ENCODE measurements at regions not wholly inside any gene's neighbourhood (a gene's known extent, or its start where the extent isn't known, plus 50 kb on each side); places are given as distances from the start of the nearest gene placed in this dataset.

DNA sequence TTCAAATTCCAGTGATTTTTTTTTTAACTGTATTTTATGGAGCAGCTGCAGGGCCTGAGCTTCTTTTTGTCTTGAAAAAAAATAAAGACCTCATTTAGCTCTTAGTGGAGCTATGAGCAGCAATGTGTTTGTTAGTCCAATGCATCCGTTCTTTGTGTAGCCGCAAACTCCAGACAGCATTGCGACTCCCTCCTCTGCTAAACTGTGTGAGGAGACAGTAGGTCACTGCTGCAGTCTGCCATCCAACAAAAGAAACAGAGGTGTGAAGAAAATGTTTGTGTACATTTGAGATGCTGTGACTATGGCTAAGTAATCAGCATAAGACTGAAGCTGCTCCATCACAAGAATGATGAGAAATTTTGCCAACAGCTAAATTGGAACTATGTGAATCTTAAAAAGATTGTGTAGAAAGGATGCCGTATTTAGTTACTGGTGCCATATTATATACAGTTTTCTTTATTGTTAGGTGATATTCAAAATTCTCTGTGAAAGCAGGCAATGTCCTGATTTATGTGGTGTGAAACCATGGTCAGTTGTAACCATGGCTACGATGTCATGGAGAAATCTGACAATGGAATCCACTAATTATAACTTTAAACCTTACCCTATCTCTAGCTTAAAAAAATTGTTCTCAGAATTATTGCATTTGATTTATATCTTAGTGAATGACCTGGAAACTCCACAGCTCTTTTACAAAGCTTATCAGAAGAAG, 428.8 kb upstream of the EPHA7 start:
- TF ChIP-seq POLR2AphosphoS5 (IDR thresholded peaks at IDR 0.05) (no peak), TAF1 (IDR thresholded peaks at IDR 0.05; ENCODE audit: low read depth) (no peak), RAD21 (conservative IDR thresholded peaks at IDR 0.05) (no peak), MXI1 (conservative IDR thresholded peaks at IDR 0.05; ENCODE audit: poor library complexity, severe bottlenecking) (no peak), SMC3 (conservative IDR thresholded peaks at IDR 0.05; ENCODE audit: poor library complexity) (no peak), EP300 (conservative IDR thresholded peaks at IDR 0.05; ENCODE audit: poor library complexity, severe bottlenecking) (no peak), EZH2 (IDR thresholded peaks at IDR 0.05; ENCODE audit: borderline replicate concordance, insufficient read depth, low read length, poor library complexity, severe bottlenecking) (no peak)
- TF ChIP-seq, protein P1, sequence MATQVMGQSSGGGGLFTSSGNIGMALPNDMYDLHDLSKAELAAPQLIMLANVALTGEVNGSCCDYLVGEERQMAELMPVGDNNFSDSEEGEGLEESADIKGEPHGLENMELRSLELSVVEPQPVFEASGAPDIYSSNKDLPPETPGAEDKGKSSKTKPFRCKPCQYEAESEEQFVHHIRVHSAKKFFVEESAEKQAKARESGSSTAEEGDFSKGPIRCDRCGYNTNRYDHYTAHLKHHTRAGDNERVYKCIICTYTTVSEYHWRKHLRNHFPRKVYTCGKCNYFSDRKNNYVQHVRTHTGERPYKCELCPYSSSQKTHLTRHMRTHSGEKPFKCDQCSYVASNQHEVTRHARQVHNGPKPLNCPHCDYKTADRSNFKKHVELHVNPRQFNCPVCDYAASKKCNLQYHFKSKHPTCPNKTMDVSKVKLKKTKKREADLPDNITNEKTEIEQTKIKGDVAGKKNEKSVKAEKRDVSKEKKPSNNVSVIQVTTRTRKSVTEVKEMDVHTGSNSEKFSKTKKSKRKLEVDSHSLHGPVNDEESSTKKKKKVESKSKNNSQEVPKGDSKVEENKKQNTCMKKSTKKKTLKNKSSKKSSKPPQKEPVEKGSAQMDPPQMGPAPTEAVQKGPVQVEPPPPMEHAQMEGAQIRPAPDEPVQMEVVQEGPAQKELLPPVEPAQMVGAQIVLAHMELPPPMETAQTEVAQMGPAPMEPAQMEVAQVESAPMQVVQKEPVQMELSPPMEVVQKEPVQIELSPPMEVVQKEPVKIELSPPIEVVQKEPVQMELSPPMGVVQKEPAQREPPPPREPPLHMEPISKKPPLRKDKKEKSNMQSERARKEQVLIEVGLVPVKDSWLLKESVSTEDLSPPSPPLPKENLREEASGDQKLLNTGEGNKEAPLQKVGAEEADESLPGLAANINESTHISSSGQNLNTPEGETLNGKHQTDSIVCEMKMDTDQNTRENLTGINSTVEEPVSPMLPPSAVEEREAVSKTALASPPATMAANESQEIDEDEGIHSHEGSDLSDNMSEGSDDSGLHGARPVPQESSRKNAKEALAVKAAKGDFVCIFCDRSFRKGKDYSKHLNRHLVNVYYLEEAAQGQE (IDR thresholded peaks at IDR 0.05; ENCODE audit: borderline replicate concordance) = no peak
- TF ChIP-seq, protein P2, sequence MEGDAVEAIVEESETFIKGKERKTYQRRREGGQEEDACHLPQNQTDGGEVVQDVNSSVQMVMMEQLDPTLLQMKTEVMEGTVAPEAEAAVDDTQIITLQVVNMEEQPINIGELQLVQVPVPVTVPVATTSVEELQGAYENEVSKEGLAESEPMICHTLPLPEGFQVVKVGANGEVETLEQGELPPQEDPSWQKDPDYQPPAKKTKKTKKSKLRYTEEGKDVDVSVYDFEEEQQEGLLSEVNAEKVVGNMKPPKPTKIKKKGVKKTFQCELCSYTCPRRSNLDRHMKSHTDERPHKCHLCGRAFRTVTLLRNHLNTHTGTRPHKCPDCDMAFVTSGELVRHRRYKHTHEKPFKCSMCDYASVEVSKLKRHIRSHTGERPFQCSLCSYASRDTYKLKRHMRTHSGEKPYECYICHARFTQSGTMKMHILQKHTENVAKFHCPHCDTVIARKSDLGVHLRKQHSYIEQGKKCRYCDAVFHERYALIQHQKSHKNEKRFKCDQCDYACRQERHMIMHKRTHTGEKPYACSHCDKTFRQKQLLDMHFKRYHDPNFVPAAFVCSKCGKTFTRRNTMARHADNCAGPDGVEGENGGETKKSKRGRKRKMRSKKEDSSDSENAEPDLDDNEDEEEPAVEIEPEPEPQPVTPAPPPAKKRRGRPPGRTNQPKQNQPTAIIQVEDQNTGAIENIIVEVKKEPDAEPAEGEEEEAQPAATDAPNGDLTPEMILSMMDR (IDR thresholded peaks at IDR 0.05; ENCODE audit: poor library complexity, severe bottlenecking) = no peak
- peak overlapping the region; percentile 6 for H3K27ac ChIP-seq (ENCODE audit: low read length)
- no peak overlapping the region for H3K4me2 ChIP-seq (ENCODE audit: low read length)
- H3F3A ChIP-seq (ENCODE audit: insufficient read depth, low read length, poor library complexity, severe bottlenecking) = no peaks in the 10 kb centered on the region
- no peaks in the 10 kb centered on the region for H3K9me3 ChIP-seq (ENCODE audit: low read length)
- H3K36me3 ChIP-seq (ENCODE audit: insufficient read depth, low read length) = no peaks in the 10 kb centered on the region
- no peaks in the 10 kb centered on the region for H4K20me1 ChIP-seq (ENCODE audit: insufficient read depth)
- H3K27me3 ChIP-seq (ENCODE audit: insufficient read depth, low read depth, low read length) = no peaks in the 10 kb centered on the region
- H3K79me2 ChIP-seq (replicated peaks; ENCODE audit: insufficient read depth, low read length) = no peaks in the 10 kb centered on the region
- H3K9ac ChIP-seq (ENCODE audit: low read length) = no peak overlapping the region
- no peaks in the 10 kb centered on the region for H3K9me2 ChIP-seq (ENCODE audit: insufficient read depth, low read length)
- no peak overlapping the region for H3K4me3 ChIP-seq (ENCODE audit: low read length)
- no peak overlapping the region for H2AFZ ChIP-seq (ENCODE audit: low read depth, low read length)

DNA sequence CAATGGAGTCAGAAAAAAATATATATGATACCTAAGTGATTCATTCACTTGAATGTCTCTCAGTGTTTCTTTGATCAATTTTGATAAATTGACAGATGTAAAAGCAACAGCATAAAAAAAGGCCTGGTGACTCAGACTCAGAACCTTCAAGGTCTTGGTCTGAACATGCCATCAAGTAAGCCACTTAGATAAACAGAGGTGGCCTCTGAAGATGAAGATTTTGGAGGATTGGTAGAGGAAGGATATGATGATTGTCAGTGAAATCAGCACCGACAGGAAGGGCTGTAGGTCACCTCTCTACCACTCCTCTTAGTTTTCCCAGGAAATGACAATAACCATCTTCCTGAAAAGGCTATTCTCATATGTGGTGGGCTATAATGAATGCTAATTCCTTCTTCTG, 422.8 kb upstream of the EPHA7 start:
- Histone ChIP-seq H3K9ac (ENCODE audit: low read length) (no peak overlapping the region), H3F3A (ENCODE audit: insufficient read depth, low read length, poor library complexity, severe bottlenecking) (no peaks in the 10 kb centered on the region), H4K20me1 (ENCODE audit: insufficient read depth) (no peaks in the 10 kb centered on the region), H3K36me3 (ENCODE audit: insufficient read depth, low read length) (no peaks in the 10 kb centered on the region), H3K27ac (ENCODE audit: low read length) (no peak overlapping the region), H3K4me2 (ENCODE audit: low read length) (no peak overlapping the region), H3K9me3 (ENCODE audit: low read length) (no peaks in the 10 kb centered on the region), H3K79me2 (replicated peaks; ENCODE audit: insufficient read depth, low read length) (no peaks in the 10 kb centered on the region), H3K4me3 (ENCODE audit: low read length) (no peak overlapping the region), H2AFZ (ENCODE audit: low read depth, low read length) (no peak overlapping the region), H3K27me3 (ENCODE audit: insufficient read depth, low read depth, low read length) (no peaks in the 10 kb centered on the region), H3K9me2 (ENCODE audit: insufficient read depth, low read length) (no peaks in the 10 kb centered on the region)
- TF ChIP-seq POLR2AphosphoS5 (IDR thresholded peaks at IDR 0.05) (no peak), RAD21 (conservative IDR thresholded peaks at IDR 0.05) (no peak), EP300 (conservative IDR thresholded peaks at IDR 0.05; ENCODE audit: poor library complexity, severe bottlenecking) (no peak), EZH2 (IDR thresholded peaks at IDR 0.05; ENCODE audit: borderline replicate concordance, insufficient read depth, low read length, poor library complexity, severe bottlenecking) (no peak), MXI1 (conservative IDR thresholded peaks at IDR 0.05; ENCODE audit: poor library complexity, severe bottlenecking) (no peak), SMC3 (conservative IDR thresholded peaks at IDR 0.05; ENCODE audit: poor library complexity) (no peak), TAF1 (IDR thresholded peaks at IDR 0.05; ENCODE audit: low read depth) (no peak)
- TF ChIP-seq, protein P2 (IDR thresholded peaks at IDR 0.05; ENCODE audit: poor library complexity, severe bottlenecking) = no peak
- TF ChIP-seq, protein P1 (IDR thresholded peaks at IDR 0.05; ENCODE audit: borderline replicate concordance) = no peak

Measured in neural cell (in vitro differentiated cells).